OCI-M2 (cell line): ENCODE measurements at regions not wholly inside any gene's neighbourhood (a gene's known extent, or its start where the extent isn't known, plus 50 kb on each side); places are given as distances from the start of the nearest gene placed in this dataset.
"Not testable (repeated sequence)": the region's sequence is repeated elsewhere in the genome, so short reads cannot be mapped to it uniquely, and the experiment has no call there.

Experiments
- DNase-seq: peaks from one replicate; lab custom pipeline; 2025; ENCODE audit not compliant: unreplicated experiment; lab: John Stamatoyannopoulos, UW

- no peak for DNase-seq
Measured at GRCh38 chrX:25144043-25144940, 128.5 kb upstream of the ARX start.

- no peak for DNase-seq
Measured at GRCh38 chrX:25143596-25143995, 127.8 kb upstream of the ARX start.

- no peak for DNase-seq
Measured at GRCh38 chrX:25141684-25142083, 125.9 kb upstream of the ARX start.

GRCh38 chrX:25131055-25131454 lies 115.3 kb upstream of the ARX start:
- no peak for DNase-seq

- DNase-seq = no peak
Measured at GRCh38 chrX:25130619-25131018, 114.9 kb upstream of the ARX start.

GRCh38 chrX:25125483-25125882 lies 109.7 kb upstream of the ARX start:
- no peak for DNase-seq

- no peak for DNase-seq
Measured at GRCh38 chrX:25124391-25124790, 108.6 kb upstream of the ARX start.

GRCh38 chrX:25112156-25112555 lies 96.4 kb upstream of the ARX start:
- DNase-seq = no peak

- no peak for DNase-seq
Measured at GRCh38 chrX:25108481-25108880, 92.7 kb upstream of the ARX start.

- DNase-seq = no peak
Measured at GRCh38 chrX:25105221-25105620, 89.5 kb upstream of the ARX start.

- DNase-seq = no peak
Measured at GRCh38 chrX:25096522-25097045, 80.8 kb upstream of the ARX start.

- DNase-seq = not testable (repeated sequence)
Measured at GRCh38 chrX:25091152-25091551, 75.4 kb upstream of the ARX start.

- no peak for DNase-seq
Measured at GRCh38 chrX:25084446-25084845, 68.7 kb upstream of the ARX start.

- no peak for DNase-seq
Measured at GRCh38 chrX:25083661-25084060, 67.9 kb upstream of the ARX start.

- DNase-seq = no peak
Measured at GRCh38 chrX:25079020-25079419, 63.3 kb upstream of the ARX start.

GRCh38 chrX:25076941-25077500 lies 61.3 kb upstream of the ARX start:
- DNase-seq = no peak

GRCh38 chrX:25072247-25072646 lies 56.5 kb upstream of the ARX start:
- DNase-seq = peak; percentile 13

GRCh38 chrX:25070038-25070437 lies 54.3 kb upstream of the ARX start:
- DNase-seq = no peak

GRCh38 chrX:25069209-25069608 lies 53.4 kb upstream of the ARX start:
- no peak for DNase-seq

GRCh38 chrX:25068340-25068739 lies 52.6 kb upstream of the ARX start:
- no peak for DNase-seq

- no peak for DNase-seq
Measured at GRCh38 chrX:25067271-25068172, 51.8 kb upstream of the ARX start.
